H9 (cell line): ENCODE measurements at regions not wholly inside any gene's neighbourhood (a gene's known extent, or its start where the extent isn't known, plus 50 kb on each side); places are given as distances from the start of the nearest gene placed in this dataset.
"Not testable (repeated sequence)": the region's sequence is repeated elsewhere in the genome, so short reads cannot be mapped to it uniquely, and the experiment has no call there.

Source experiments
- DNase-seq: peaks from one replicate; pipeline ENCODE4 v3.0.0-alpha.2; 2017
- H2AFZ ChIP-seq: one replicate; pipeline ENCODE4 v1.6.1; 2013; ENCODE audit warnings: mild to moderate bottlenecking, low read length, control low read depth, moderate library complexity
- H2AK5ac ChIP-seq: 2 replicates; pipeline ENCODE4 v1.6.1; 2013; ENCODE audit warnings: low read length, control low read depth, mixed read lengths; ENCODE audit not compliant: insufficient read length
- H2BK120ac ChIP-seq: one replicate; pipeline ENCODE4 v1.6.1; 2013; ENCODE audit warnings: low read depth, mild to moderate bottlenecking, low read length, control low read depth, inconsistent platforms; ENCODE audit not compliant: poor library complexity, severe bottlenecking
- H2BK12ac ChIP-seq: 2 replicates; pipeline ENCODE4 v1.6.1; 2013; ENCODE audit warnings: low read length, control low read depth, mixed read lengths, low read depth; ENCODE audit not compliant: insufficient read length
- H2BK15ac ChIP-seq: 2 replicates; pipeline ENCODE4 v1.6.1; 2013; ENCODE audit warnings: low read depth, low read length, control low read depth
- H2BK20ac ChIP-seq: one replicate; pipeline ENCODE4 v1.6.1; 2013; ENCODE audit warnings: low read depth, mild to moderate bottlenecking, low read length, control low read depth, inconsistent platforms; ENCODE audit not compliant: poor library complexity, severe bottlenecking
- H2BK5ac ChIP-seq: 2 replicates; pipeline ENCODE4 v1.6.1; 2013; ENCODE audit warnings: low read length, control low read depth, mixed read lengths; ENCODE audit not compliant: insufficient read length
- H3K14ac ChIP-seq: 2 replicates; pipeline ENCODE4 v1.6.1; 2013; ENCODE audit warnings: low read length, control low read depth; ENCODE audit not compliant: insufficient read depth
- H3K18ac ChIP-seq: 2 replicates; pipeline ENCODE4 v1.6.1; 2013; ENCODE audit warnings: low read depth, mild to moderate bottlenecking, mixed read lengths, low read length, control low read depth; ENCODE audit not compliant: insufficient read length
- H3K23ac ChIP-seq: 2 replicates; pipeline ENCODE4 v1.6.1; 2013; ENCODE audit warnings: low read length, control low read depth, mixed read lengths, low read depth; ENCODE audit not compliant: insufficient read length
- H3K23me2 ChIP-seq: 2 replicates; pipeline ENCODE4 v1.6.1; 2013; ENCODE audit warnings: low read depth, mild to moderate bottlenecking, mixed read lengths, low read length, control low read depth; ENCODE audit not compliant: insufficient read length, poor library complexity, severe bottlenecking
- H3K27ac ChIP-seq: 2 replicates; pipeline ENCODE4 v1.5.1; 2013; ENCODE audit warnings: low read length, control low read depth, mixed read lengths, low read depth; ENCODE audit not compliant: insufficient read length
- H3K27me3 ChIP-seq: 2 replicates; pipeline ENCODE4 v1.6.1; 2013; ENCODE audit warnings: low read length, control low read depth, inconsistent platforms; ENCODE audit not compliant: insufficient read depth
- H3K4ac ChIP-seq: 2 replicates; pipeline ENCODE4 v1.6.1; 2013; ENCODE audit warnings: low read depth, mild to moderate bottlenecking, control low read depth, inconsistent platforms, low read length, moderate library complexity
- H3K4me1 ChIP-seq: 2 replicates; pipeline ENCODE4 v1.6.1; 2013; ENCODE audit warnings: low read length, control low read depth, inconsistent platforms; ENCODE audit not compliant: insufficient read depth
- H3K4me2 ChIP-seq: 2 replicates; pipeline ENCODE4 v1.6.1; 2013; ENCODE audit warnings: low read length, control low read depth, mixed read lengths; ENCODE audit not compliant: insufficient read length, insufficient read depth
- H3K56ac ChIP-seq: 2 replicates; pipeline ENCODE4 v1.6.1; 2013; ENCODE audit warnings: low read depth, mild to moderate bottlenecking, mixed read lengths, low read length, control low read depth; ENCODE audit not compliant: insufficient read length
- H3K79me1 ChIP-seq: 2 replicates; pipeline ENCODE4 v1.6.1; 2013; ENCODE audit warnings: low read depth, mild to moderate bottlenecking, moderate library complexity, low read length, control low read depth, inconsistent platforms; ENCODE audit not compliant: insufficient read depth, poor library complexity, severe bottlenecking
- H3K79me2 ChIP-seq: 2 replicates; pipeline ENCODE4 v1.6.1; 2013; ENCODE audit warnings: low read length, control low read depth, inconsistent platforms; ENCODE audit not compliant: insufficient read depth
- H3K9ac ChIP-seq: 2 replicates; pipeline ENCODE4 v1.6.1; 2013; ENCODE audit warnings: low read length, control low read depth, mixed read lengths; ENCODE audit not compliant: insufficient read length; ENCODE audit errors: extremely low read depth
- H3K9me3 ChIP-seq: one replicate; pipeline ENCODE4 v1.6.1; 2013; ENCODE audit warnings: low read depth, low read length, inconsistent platforms; ENCODE audit not compliant: control insufficient read depth
- H3T11ph ChIP-seq: one replicate; pipeline ENCODE4 v1.6.1; 2013; ENCODE audit warnings: mild to moderate bottlenecking, low read length, control low read depth, inconsistent platforms
- H4K20me1 ChIP-seq: one replicate; pipeline ENCODE4 v1.6.1; 2013; ENCODE audit not compliant: control insufficient read depth, insufficient read length, insufficient read depth
- H4K5ac ChIP-seq: 2 replicates; pipeline ENCODE4 v1.6.1; 2013; ENCODE audit warnings: low read depth, mild to moderate bottlenecking, mixed read lengths, low read length, control low read depth; ENCODE audit not compliant: insufficient read length
- H4K8ac ChIP-seq: replicated peaks from 2 replicates; pipeline ENCODE4 v1.6.1; 2013; ENCODE audit warnings: low read length, control low read depth, mixed read lengths, low read depth; ENCODE audit not compliant: insufficient read length
- H4K91ac ChIP-seq: 2 replicates; pipeline ENCODE4 v1.6.1; 2013; ENCODE audit warnings: low read depth, mild to moderate bottlenecking, moderate library complexity, mixed read lengths, low read length, control low read depth; ENCODE audit not compliant: insufficient read length
- H3K27ac Mint-ChIP-seq, 3 experiments: 2 replicates in 2 of 3; 3 replicates in 1 of 3; pipeline ENCODE4 v1.8.0; 2020 to 2021; ENCODE audit warnings: mixed read lengths in 3 of 3, mild to moderate bottlenecking in 1 of 3, moderate library complexity in 1 of 3
- H3K27me3 Mint-ChIP-seq: 2 replicates; pipeline ENCODE4 v1.8.0; 2021; ENCODE audit warnings: low read depth, mild to moderate bottlenecking, moderate library complexity, mixed read lengths
- H3K36me3 Mint-ChIP-seq, 3 experiments: 2 replicates in 2 of 3; 3 replicates in 1 of 3; pipeline ENCODE4 v1.8.0; 2020 to 2021; ENCODE audit warnings: low read depth in 3 of 3, mixed read lengths in 3 of 3; ENCODE audit not compliant: insufficient read depth in 1 of 3
- H3K4me1 Mint-ChIP-seq, 2 experiments: 2 replicates each; pipeline ENCODE4 v1.8.0; 2020; ENCODE audit warnings: mixed read lengths in 2 of 2
- H3K4me3 Mint-ChIP-seq, 2 experiments: 2 replicates in 1 of 2; 3 replicates in 1 of 2; pipeline ENCODE4 v1.8.0; 2020 to 2021; ENCODE audit warnings: mild to moderate bottlenecking in 2 of 2, mixed read lengths in 2 of 2, moderate library complexity in 1 of 2
- H3K9me3 Mint-ChIP-seq, 2 experiments: 2 replicates in 1 of 2; 3 replicates in 1 of 2; pipeline ENCODE4 v1.8.0; 2020; ENCODE audit warnings: mild to moderate bottlenecking in 2 of 2, mixed read lengths in 2 of 2, moderate library complexity in 1 of 2
- CTCF ChIP-seq: fragments of 200-600 bp; sonication (generic); conservative IDR thresholded peaks from 3 replicates; pipeline ENCODE4 v1.8.0; 2021; ENCODE audit warnings: antibody characterized with exemption, mild to moderate bottlenecking
- WGBS: extraction: QIAGEN DNeasy Blood & Tissue Kit; methylation state at CpG from one replicate; pipeline ENCODE4 v1.1.7; 2013; ENCODE audit warnings: missing lambda C conversion rate, low lambda C conversion rate, mixed read lengths; ENCODE audit not compliant: insufficient read length; ENCODE audit errors: extremely low coverage; 5-methylcytosine and 5-hydroxymethylcytosine counted together

- no peak overlapping the region for H2BK5ac ChIP-seq
- no peak overlapping the region for H2BK12ac ChIP-seq
- no peaks in the 10 kb centered on the region for H3K27me3 ChIP-seq
- WGBS, result no CpG with 5 or more reads among the region's 2 CpGs
- H3K27ac ChIP-seq, result no peak overlapping the region
- H3K14ac ChIP-seq, result no peak overlapping the region
- Mint-ChIP-seq H3K4me3 (no peak overlapping the region), H3K27ac (no peak overlapping the region), H3K36me3 (no peaks in the 10 kb centered on the region; a peak in 1 of 7 replicates), H3K4me1 (peaks cover 7 to 14% of the 10 kb centered on the region in 2 experiments), H3K27me3 (no peaks in the 10 kb centered on the region), H3K9me3 (peaks cover 37 to 47% of the 10 kb centered on the region in 2 experiments)
- no peak overlapping the region for H2BK120ac ChIP-seq
- H3K4me2 ChIP-seq, result no peak overlapping the region
- H3K4me1 ChIP-seq, result no peaks in the 10 kb centered on the region
- H4K8ac ChIP-seq, result no peak overlapping the region
- H3K9ac ChIP-seq, result no peak overlapping the region
- H2BK20ac ChIP-seq, result no peak overlapping the region
- no peaks in the 10 kb centered on the region for H4K20me1 ChIP-seq
- H3K56ac ChIP-seq, result no peak overlapping the region
- H3T11ph ChIP-seq, result no peak overlapping the region
- no peak overlapping the region for H4K91ac ChIP-seq
- no peak overlapping the region for H3K23ac ChIP-seq
- H3K23me2 ChIP-seq, result no peaks in the 10 kb centered on the region
- no peak overlapping the region for H3K4ac ChIP-seq
- H2AFZ ChIP-seq, result no peak overlapping the region
- no peak overlapping the region for H2BK15ac ChIP-seq
- H3K9me3 ChIP-seq, result no peaks in the 10 kb centered on the region
- no peak for TF ChIP-seq CTCF
- no peaks in the 10 kb centered on the region for H3K79me1 ChIP-seq
- no peaks in the 10 kb centered on the region for H3K79me2 ChIP-seq
- no peak for DNase-seq
- no peak overlapping the region for H3K18ac ChIP-seq
- H2AK5ac ChIP-seq, result no peak overlapping the region
- H4K5ac ChIP-seq, result no peak overlapping the region
Measured at GRCh38 chrX:26445288-26445687, 229.3 kb downstream of the MAGEB5 start.

- H3K79me2 ChIP-seq, H2AK5ac ChIP-seq, H4K5ac ChIP-seq, H3K36me3 Mint-ChIP-seq, H2BK120ac ChIP-seq, H3K23ac ChIP-seq, H3K56ac ChIP-seq, H3K23me2 ChIP-seq, H3K27me3 Mint-ChIP-seq, H3K27ac ChIP-seq, H3K79me1 ChIP-seq, H4K20me1 ChIP-seq, H2AFZ ChIP-seq, H4K91ac ChIP-seq, H3K14ac ChIP-seq, H3K4ac ChIP-seq, H4K8ac ChIP-seq, H3K27ac Mint-ChIP-seq, H3K4me2 ChIP-seq, H2BK5ac ChIP-seq, H3K4me3 Mint-ChIP-seq, H2BK15ac ChIP-seq, H3K18ac ChIP-seq, DNase-seq, H3K4me1 ChIP-seq, H3T11ph ChIP-seq, H3K9ac ChIP-seq, H2BK12ac ChIP-seq, H3K27me3 ChIP-seq, H3K9me3 ChIP-seq, H2BK20ac ChIP-seq: not testable (repeated sequence)
- Mint-ChIP-seq H3K4me1 (peaks cover 7 to 14% of the 10 kb centered on the region in 2 experiments), H3K9me3 (peaks cover 39 to 51% of the 10 kb centered on the region in 2 experiments)
- WGBS, result no CpG with 5 or more reads among the region's 3 CpGs
Measured at GRCh38 chrX:26444417-26444816, 228.4 kb downstream of the MAGEB5 start.
